IPS-18a (cell line): ENCODE measurements at regions not wholly inside any gene's neighbourhood (a gene's known extent, or its start where the extent isn't known, plus 50 kb on each side); places are given as distances from the start of the nearest gene placed in this dataset.

Experiments used
- H3K27ac ChIP-seq: one replicate; pipeline ENCODE4 v1.5.1; 2013; ENCODE audit warnings: low read length
- H3K27me3 ChIP-seq: one replicate; pipeline ENCODE4 v1.6.1; 2013; ENCODE audit warnings: mild to moderate bottlenecking, low read length; ENCODE audit not compliant: control insufficient read depth, insufficient read depth
- H3K36me3 ChIP-seq: one replicate; pipeline ENCODE4 v1.6.1; 2013; ENCODE audit warnings: low read depth, low read length; ENCODE audit not compliant: control insufficient read depth
- H3K4me1 ChIP-seq: one replicate; pipeline ENCODE4 v1.6.1; 2013; ENCODE audit warnings: low read depth, low read length; ENCODE audit not compliant: control insufficient read depth
- H3K4me3 ChIP-seq: one replicate; pipeline ENCODE4 v1.5.1; 2013; ENCODE audit warnings: low read length
- H3K9ac ChIP-seq: one replicate; pipeline ENCODE4 v1.6.1; 2013; ENCODE audit warnings: mild to moderate bottlenecking, low read length, moderate library complexity
- H3K9me3 ChIP-seq: one replicate; pipeline ENCODE4 v1.6.1; 2013; ENCODE audit warnings: low read depth, low read length; ENCODE audit not compliant: control insufficient read depth

DNA sequence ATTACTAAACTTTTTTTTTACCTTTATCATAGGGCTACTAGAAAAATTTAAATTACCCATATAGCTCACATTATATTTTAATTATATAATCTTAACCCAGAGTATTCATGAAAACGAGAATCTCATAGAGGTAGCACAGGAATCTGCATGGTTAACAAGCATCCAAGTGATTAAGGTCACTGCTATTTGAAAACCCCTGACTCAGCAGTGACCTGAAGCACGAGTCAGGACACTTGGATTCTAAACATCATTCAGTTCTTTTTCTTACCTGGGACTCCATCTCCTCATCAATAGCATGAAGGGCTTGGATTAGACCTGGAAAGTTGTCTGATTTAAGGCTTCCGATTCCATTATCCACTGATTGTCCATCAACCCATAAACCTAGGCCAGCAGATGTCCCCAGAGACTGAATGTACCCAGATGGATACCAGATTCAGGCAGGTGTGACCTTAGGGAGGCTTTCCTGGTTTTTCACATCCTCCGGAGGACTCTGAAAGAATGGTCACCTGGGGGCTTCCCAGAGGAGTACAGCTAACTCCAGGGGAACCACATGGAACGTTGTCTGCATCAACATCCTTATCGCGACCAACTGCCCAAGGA, 174.3 kb downstream of the SETD4 start:
- Histone ChIP-seq H3K4me1 (peaks cover 16% of the 10 kb centered on the region), H3K9ac (no peak overlapping the region), H3K9me3 (no peaks in the 10 kb centered on the region), H3K27me3 (no peaks in the 10 kb centered on the region), H3K4me3 (no peak overlapping the region), H3K27ac (no peak overlapping the region), H3K36me3 (no peaks in the 10 kb centered on the region)

DNA sequence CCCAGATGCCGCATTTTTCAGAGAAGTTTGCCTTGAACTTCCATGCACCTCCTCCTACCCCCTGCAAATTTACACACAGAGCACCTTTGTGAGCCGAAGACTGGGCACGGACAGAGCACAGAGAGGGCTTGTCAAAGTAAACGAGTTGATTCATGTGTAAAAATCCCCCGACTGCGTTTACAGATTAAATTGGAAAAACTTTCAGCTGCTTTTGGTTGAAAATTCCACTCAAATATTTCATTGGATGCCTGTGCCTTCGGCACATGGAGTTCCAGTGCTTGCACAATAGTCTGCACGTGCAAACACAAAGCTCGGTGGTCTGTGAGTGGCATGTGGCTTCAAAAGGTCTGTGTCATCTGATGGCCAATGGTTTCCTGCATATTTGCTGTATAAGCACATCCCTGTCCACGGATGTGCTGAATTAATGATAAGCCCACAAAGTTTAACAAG, 177.5 kb downstream of the SETD4 start:
- H3K27ac ChIP-seq: no peak overlapping the region
- H3K9ac ChIP-seq: no peak overlapping the region

DNA sequence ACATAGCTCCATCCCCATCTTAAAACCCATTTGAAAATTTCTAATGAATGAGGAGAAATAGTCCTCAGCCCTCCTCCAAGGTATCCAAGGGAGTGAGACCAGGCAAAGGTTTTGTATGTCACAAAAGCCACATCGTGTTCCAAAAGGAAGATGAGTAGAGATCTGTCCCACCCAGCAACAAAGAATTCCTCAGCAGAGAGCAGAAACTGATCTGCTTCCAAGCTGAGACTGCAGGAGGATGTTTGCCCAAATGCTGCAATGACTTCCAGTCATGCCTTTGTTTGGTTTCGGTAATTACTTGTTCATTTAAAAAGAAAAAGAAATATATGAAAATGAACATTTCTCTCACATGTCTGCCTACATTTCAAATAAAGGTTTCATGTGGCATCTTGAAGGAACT, 186.9 kb downstream of the SETD4 start:
- H3K4me1 ChIP-seq: no peaks in the 10 kb centered on the region
- no peak overlapping the region for H3K4me3 ChIP-seq
- no peak overlapping the region for H3K9ac ChIP-seq
- H3K9me3 ChIP-seq: no peaks in the 10 kb centered on the region
- no peaks in the 10 kb centered on the region for H3K36me3 ChIP-seq
- H3K27me3 ChIP-seq: no peaks in the 10 kb centered on the region
- no peak overlapping the region for H3K27ac ChIP-seq

More for the DNA sequence above, 177.5 kb downstream of the SETD4 start:
- Histone ChIP-seq H3K9me3 (no peaks in the 10 kb centered on the region), H3K27me3 (no peaks in the 10 kb centered on the region), H3K4me3 (no peak overlapping the region), H3K36me3 (no peaks in the 10 kb centered on the region), H3K4me1 (peaks cover 16% of the 10 kb centered on the region)

DNA sequence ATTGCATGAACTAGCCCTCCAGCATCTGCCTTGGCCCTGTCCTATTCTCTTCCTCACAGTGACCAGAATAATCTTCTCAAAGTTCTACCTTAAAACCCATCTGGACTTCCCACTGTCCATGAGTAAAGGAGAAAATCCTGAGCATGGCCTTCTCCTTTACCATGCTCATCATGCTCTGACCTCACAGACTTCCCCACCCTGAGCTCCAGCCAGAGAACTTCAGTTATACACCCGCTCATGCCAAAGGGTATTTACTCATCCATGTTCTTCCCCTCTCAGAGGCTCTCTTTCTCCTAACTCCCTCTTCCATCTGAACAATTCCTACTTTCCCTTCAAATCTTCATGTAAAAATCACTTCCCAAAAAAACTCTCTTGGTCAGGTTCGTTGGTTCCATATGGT, 188.4 kb downstream of the SETD4 start:
- no peak overlapping the region for H3K9ac ChIP-seq
- H3K27me3 ChIP-seq: no peaks in the 10 kb centered on the region
- no peak overlapping the region for H3K27ac ChIP-seq
- no peak overlapping the region for H3K4me3 ChIP-seq
- no peaks in the 10 kb centered on the region for H3K36me3 ChIP-seq
- no peaks in the 10 kb centered on the region for H3K9me3 ChIP-seq
- H3K4me1 ChIP-seq: no peaks in the 10 kb centered on the region

DNA sequence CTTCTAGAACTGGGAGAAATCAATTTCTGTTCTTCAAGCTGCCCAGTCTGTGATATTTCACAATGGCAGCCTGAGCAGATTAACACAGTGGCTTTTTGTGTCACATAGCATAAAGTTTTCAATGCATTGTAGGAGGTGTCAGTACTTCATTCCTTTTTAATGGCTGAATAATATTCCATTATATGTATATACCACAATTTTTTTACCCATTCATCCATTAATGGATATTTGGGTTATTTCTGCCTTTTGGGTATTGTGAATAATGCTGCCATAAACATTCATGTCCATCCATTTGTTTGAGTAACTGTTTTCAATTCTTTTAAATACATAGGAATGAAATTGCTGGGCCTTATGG, 191.5 kb downstream of the SETD4 start:
- Histone ChIP-seq H3K27me3 (no peaks in the 10 kb centered on the region), H3K27ac (no peak overlapping the region), H3K9me3 (no peaks in the 10 kb centered on the region), H3K4me3 (no peak overlapping the region), H3K9ac (no peak overlapping the region), H3K4me1 (no peaks in the 10 kb centered on the region), H3K36me3 (no peaks in the 10 kb centered on the region)

DNA sequence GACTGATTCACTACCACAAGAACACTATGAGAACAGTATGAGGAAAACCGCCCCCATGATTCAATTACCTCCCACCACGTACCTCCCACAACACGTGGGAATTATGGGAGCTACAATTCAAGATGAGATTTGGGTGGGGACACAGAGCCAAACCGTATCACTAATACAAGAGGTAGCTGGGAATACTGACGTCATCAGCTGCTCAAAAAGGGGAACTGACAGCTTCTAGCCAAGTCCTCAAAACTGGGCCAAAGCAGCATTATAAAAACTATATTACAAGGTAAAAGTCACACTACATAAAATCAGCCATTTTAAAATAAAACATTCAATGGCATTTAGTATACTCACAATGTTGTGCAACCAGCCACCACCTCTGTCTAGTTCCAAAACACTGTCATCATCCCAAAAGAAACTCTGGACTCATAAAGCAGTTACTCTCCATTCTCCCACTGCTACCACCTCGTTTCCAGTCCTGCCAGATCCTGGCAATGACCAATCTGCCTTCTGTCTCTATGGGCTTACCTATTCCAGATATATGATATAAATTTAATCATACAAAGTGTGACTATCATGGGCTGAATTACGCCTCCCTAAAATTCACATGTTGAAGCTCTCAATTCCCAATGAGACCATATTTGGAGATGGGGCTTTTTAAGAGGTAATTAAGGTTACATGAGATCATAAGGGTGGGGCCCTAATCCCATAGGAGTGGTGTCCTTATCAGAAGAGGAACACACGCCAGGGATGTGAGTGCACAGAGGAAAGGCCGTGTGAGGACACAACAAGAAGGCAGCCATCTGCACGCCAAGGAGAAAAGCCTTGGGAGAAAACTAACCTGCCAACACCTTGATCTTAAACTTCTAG, 192.1 kb downstream of the SETD4 start:
- Histone ChIP-seq H3K9me3 (no peaks in the 10 kb centered on the region), H3K36me3 (no peaks in the 10 kb centered on the region), H3K27ac (no peak overlapping the region), H3K27me3 (no peaks in the 10 kb centered on the region), H3K9ac (no peak overlapping the region), H3K4me3 (no peak overlapping the region), H3K4me1 (no peaks in the 10 kb centered on the region)

DNA sequence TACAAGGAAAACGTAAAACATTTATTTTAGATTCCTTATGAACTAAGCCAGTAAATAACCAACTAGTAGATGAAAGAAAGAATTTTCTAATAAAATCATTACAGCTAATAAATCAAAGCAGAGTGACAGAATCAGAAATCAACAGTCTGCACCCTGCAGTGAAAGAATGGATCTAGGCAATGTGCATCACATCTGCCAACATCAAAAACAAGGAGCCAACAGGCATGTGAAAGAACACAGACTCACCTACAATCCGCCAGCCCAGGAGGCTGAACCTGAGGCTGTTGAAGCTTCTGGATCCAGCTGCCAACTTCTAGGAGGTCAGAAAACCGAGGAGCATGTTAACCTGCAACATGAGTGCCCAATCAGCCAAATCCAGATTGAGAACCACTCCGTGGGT, 196.3 kb downstream of the SETD4 start:
- no peak overlapping the region for H3K4me3 ChIP-seq
- H3K36me3 ChIP-seq: no peaks in the 10 kb centered on the region
- H3K27me3 ChIP-seq: no peaks in the 10 kb centered on the region
- H3K27ac ChIP-seq: no peak overlapping the region
- H3K4me1 ChIP-seq: no peaks in the 10 kb centered on the region
- no peak overlapping the region for H3K9ac ChIP-seq
- no peaks in the 10 kb centered on the region for H3K9me3 ChIP-seq

DNA sequence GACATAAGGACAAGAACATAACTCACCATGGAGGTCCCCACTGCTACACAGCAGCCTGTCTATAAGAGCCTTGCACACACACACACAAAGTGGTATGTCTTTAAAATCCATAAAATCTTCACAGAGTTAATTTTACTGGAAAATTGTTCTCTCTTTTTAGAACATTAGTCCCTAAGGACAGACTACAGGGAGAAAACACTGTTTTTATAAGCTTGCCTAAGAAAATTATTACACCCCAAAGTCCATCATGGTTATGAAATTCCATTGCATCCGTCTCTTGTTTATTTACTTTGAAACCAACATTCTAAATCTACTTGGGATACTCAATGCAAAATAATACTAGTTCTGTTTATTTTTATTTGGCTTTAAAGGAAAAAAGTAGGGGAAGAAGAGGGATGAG, 197.4 kb downstream of the SETD4 start:
- no peaks in the 10 kb centered on the region for H3K36me3 ChIP-seq
- H3K9me3 ChIP-seq: no peaks in the 10 kb centered on the region
- no peaks in the 10 kb centered on the region for H3K27me3 ChIP-seq
- H3K27ac ChIP-seq: no peak overlapping the region
- H3K9ac ChIP-seq: no peak overlapping the region
- no peak overlapping the region for H3K4me3 ChIP-seq
- H3K4me1 ChIP-seq: no peaks in the 10 kb centered on the region

DNA sequence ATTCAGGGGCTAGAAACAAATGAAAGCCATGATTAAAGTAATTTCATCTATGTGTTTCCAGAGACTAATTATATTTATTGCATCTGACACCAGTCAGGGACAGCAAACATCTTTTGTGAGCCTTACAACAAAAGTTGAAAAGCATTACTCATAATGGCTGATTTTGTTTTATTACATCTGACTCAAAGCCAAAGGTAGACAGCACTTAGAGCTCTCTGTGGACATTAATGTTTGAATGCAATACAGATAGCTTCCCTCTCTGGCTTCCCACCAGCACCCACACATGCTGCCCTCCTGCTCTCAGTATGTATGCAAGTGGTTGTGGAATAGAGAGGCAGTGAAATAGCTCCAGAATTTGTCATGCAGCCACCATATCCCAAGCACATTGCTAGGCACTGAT, 198.7 kb downstream of the SETD4 start:
- H3K9ac ChIP-seq: no peak overlapping the region
- H3K27me3 ChIP-seq: no peaks in the 10 kb centered on the region
- H3K4me3 ChIP-seq: no peak overlapping the region
- no peak overlapping the region for H3K27ac ChIP-seq
- H3K36me3 ChIP-seq: no peaks in the 10 kb centered on the region
- no peaks in the 10 kb centered on the region for H3K4me1 ChIP-seq
- H3K9me3 ChIP-seq: no peaks in the 10 kb centered on the region

DNA sequence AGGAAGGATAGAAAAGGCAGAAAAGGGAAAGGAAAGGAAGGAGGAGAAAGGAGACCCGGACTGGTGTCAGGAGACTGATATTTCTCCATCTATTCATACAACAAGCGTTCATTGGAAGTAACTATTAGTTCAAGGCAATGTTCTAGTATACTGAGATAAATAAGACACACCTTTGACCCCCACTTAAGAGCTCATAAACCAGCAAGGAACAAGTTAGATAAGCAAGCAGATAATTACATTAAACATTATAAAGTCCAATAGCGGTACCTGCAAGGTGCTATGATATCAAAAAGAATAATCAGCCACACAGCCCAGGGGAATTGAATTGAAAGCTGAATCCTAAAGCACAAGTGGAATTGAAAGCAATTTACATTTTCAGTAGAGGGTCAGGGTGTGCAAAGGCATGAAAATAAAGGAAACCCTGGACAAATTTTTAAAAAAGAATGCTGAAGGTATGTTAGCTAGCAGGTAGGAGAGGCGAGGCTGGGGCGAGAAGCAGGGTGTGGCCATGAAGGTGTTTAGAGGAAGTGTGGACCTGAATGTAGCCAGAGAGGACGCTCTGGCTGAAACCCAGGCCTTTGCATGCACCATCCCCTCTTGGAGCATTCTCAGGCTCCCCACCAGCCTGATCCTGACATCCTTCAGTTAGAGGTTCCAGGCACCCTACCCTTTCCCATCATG, 200.0 kb downstream of the SETD4 start:
- Histone ChIP-seq H3K4me3 (no peak overlapping the region), H3K27me3 (no peaks in the 10 kb centered on the region), H3K4me1 (no peaks in the 10 kb centered on the region), H3K27ac (no peak overlapping the region), H3K36me3 (no peaks in the 10 kb centered on the region), H3K9ac (no peak overlapping the region), H3K9me3 (no peaks in the 10 kb centered on the region)

DNA sequence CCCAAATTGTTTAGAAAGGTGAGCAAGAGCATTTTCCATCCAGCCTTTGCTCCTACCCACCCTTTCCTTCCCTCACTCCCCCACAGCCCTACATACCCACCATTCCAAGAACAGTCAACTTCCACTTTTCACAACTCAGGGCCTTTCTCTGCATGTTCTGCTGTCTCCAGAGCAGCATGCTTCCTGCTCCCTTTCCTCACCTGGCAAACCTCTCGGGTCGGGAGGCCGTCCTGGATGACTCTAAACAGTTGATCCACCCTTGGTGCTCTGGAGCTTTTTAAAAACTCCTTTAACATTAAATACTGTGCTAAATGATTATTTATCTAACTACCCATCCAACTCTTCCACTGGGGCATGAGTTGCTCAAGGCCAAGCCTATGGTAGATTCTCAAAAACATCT, 200.6 kb downstream of the SETD4 start:
- Histone ChIP-seq H3K36me3 (no peaks in the 10 kb centered on the region), H3K27me3 (no peaks in the 10 kb centered on the region), H3K9ac (no peak overlapping the region), H3K4me3 (no peak overlapping the region), H3K4me1 (no peaks in the 10 kb centered on the region), H3K9me3 (no peaks in the 10 kb centered on the region), H3K27ac (no peak overlapping the region)
